ENCODE measurements at regions not wholly inside any gene's neighbourhood (a gene's known extent, or its start where the extent isn't known, plus 50 kb on each side); places are given as distances from the start of the nearest gene placed in this dataset.

GRCh38 chr4:38468339-38468866, 195.6 kb upstream of the KLF3 start:
- no peak for TF ChIP-seq POLR2A (IDR thresholded peaks at IDR 0.05)
- no peak for TF ChIP-seq CTCF (IDR thresholded peaks at IDR 0.05)

Measured in gastroesophageal sphincter (tissue), 3 donors.